Fibroblast of lung (primary cell): ENCODE measurements at regions not wholly inside any gene's neighbourhood (a gene's known extent, or its start where the extent isn't known, plus 50 kb on each side); places are given as distances from the start of the nearest gene placed in this dataset.

Experiments used
- EZH2 ChIP-seq: IDR thresholded peaks from 2 replicates; pipeline ENCODE4 v1.5.1; 2012; ENCODE audit warnings: low read length, control low read depth, mild to moderate bottlenecking; ENCODE audit errors: missing control alignments
- TF ChIP-seq, protein P1 (sequence below), 2 donors: IDR thresholded peaks in 1 of 2; conservative IDR thresholded peaks in 1 of 2; 1 replicate in 1 of 2; 2 replicates in 1 of 2; pipeline ENCODE4 v1.5.1; 2011 to 2012; ENCODE audit warnings: low read length in 2 of 2, control low read depth in 1 of 2, inconsistent platforms in 1 of 2, low read depth in 1 of 2, mild to moderate bottlenecking in 1 of 2

DNA sequence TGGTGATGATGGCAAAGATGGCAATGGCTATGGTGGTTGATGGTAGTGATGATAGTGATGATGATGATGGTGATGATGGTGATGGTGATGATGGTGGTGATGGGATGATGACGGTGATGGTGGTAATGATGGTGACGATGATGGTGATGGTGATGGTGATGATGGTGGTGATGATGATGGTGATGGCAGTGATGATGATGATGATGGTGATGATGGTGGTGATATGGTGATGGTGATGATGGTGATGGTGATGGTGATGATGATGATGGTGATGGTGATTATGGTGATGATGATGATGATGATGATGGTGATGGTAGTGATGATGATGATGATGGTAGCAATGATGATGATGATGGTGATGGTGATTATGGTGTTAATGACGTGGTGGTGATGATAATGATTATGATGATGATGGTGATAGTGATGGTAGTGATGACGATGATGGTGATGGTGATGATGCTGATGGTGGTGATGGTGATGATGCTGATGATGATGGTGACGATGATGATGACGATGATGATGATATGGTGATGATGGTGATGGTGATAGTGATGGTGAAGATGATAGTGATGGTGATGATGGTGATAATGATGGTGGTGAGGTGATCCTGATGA is 232.1 kb downstream of the BRD1 start:
- TF ChIP-seq, protein P1, sequence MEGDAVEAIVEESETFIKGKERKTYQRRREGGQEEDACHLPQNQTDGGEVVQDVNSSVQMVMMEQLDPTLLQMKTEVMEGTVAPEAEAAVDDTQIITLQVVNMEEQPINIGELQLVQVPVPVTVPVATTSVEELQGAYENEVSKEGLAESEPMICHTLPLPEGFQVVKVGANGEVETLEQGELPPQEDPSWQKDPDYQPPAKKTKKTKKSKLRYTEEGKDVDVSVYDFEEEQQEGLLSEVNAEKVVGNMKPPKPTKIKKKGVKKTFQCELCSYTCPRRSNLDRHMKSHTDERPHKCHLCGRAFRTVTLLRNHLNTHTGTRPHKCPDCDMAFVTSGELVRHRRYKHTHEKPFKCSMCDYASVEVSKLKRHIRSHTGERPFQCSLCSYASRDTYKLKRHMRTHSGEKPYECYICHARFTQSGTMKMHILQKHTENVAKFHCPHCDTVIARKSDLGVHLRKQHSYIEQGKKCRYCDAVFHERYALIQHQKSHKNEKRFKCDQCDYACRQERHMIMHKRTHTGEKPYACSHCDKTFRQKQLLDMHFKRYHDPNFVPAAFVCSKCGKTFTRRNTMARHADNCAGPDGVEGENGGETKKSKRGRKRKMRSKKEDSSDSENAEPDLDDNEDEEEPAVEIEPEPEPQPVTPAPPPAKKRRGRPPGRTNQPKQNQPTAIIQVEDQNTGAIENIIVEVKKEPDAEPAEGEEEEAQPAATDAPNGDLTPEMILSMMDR (conservative IDR thresholded peaks at IDR 0.05 in 1 of 2, IDR thresholded peaks at IDR 0.05 in 1 of 2; ENCODE audit: low read depth in 1 of 2, low read length in 2 of 2) = no peak
- no peak for TF ChIP-seq EZH2
